ENCODE measurements at regions not wholly inside any gene's neighbourhood (a gene's known extent, or its start where the extent isn't known, plus 50 kb on each side); places are given as distances from the start of the nearest gene placed in this dataset.

GRCh38 chr15:62736756-62737155 is 305.8 kb upstream of the TPM1 start:
- Histone ChIP-seq H3K27ac (ENCODE audit: low read length) (no peak overlapping the region), H3K4me3 (ENCODE audit: low read length) (no peak overlapping the region), H3K36me3 (ENCODE audit: insufficient read depth, low read length) (no peaks in the 10 kb centered on the region), H3K9ac (ENCODE audit: low read length) (no peak overlapping the region), H3K9me2 (ENCODE audit: insufficient read depth, low read length) (no peaks in the 10 kb centered on the region), H4K20me1 (ENCODE audit: insufficient read depth) (no peaks in the 10 kb centered on the region), H3K4me2 (ENCODE audit: low read length) (no peak overlapping the region), H3F3A (ENCODE audit: insufficient read depth, low read length, poor library complexity, severe bottlenecking) (no peaks in the 10 kb centered on the region), H3K27me3 (ENCODE audit: insufficient read depth, low read depth, low read length) (no peaks in the 10 kb centered on the region), H2AFZ (ENCODE audit: low read depth, low read length) (no peak overlapping the region), H3K9me3 (ENCODE audit: low read length) (no peaks in the 10 kb centered on the region), H3K79me2 (replicated peaks; ENCODE audit: insufficient read depth, low read length) (no peaks in the 10 kb centered on the region)
- no peak for TF ChIP-seq POLR2AphosphoS5 (IDR thresholded peaks at IDR 0.05)
- TF ChIP-seq CTCF (IDR thresholded peaks at IDR 0.05; ENCODE audit: poor library complexity, severe bottlenecking), result no peak
- no peak for TF ChIP-seq TAF1 (IDR thresholded peaks at IDR 0.05; ENCODE audit: low read depth)
- no peak for TF ChIP-seq RAD21 (conservative IDR thresholded peaks at IDR 0.05)
- no peak for TF ChIP-seq SMC3 (conservative IDR thresholded peaks at IDR 0.05; ENCODE audit: poor library complexity)
- TF ChIP-seq REST (IDR thresholded peaks at IDR 0.05; ENCODE audit: borderline replicate concordance), result no peak
- TF ChIP-seq EZH2 (IDR thresholded peaks at IDR 0.05; ENCODE audit: borderline replicate concordance, insufficient read depth, low read length, poor library complexity, severe bottlenecking), result no peak
- no peak for TF ChIP-seq EP300 (conservative IDR thresholded peaks at IDR 0.05; ENCODE audit: poor library complexity, severe bottlenecking)
- no peak for TF ChIP-seq MXI1 (conservative IDR thresholded peaks at IDR 0.05; ENCODE audit: poor library complexity, severe bottlenecking)

GRCh38 chr15:62737551-62737950 is 305.0 kb upstream of the TPM1 start:
- Histone ChIP-seq H3F3A (ENCODE audit: insufficient read depth, low read length, poor library complexity, severe bottlenecking) (no peaks in the 10 kb centered on the region), H3K27me3 (ENCODE audit: insufficient read depth, low read depth, low read length) (no peaks in the 10 kb centered on the region), H3K27ac (ENCODE audit: low read length) (no peak overlapping the region), H3K36me3 (ENCODE audit: insufficient read depth, low read length) (no peaks in the 10 kb centered on the region), H2AFZ (ENCODE audit: low read depth, low read length) (no peak overlapping the region), H3K79me2 (replicated peaks; ENCODE audit: insufficient read depth, low read length) (no peaks in the 10 kb centered on the region), H3K9me2 (ENCODE audit: insufficient read depth, low read length) (no peaks in the 10 kb centered on the region), H3K9me3 (ENCODE audit: low read length) (no peaks in the 10 kb centered on the region), H3K9ac (ENCODE audit: low read length) (no peak overlapping the region), H3K4me3 (ENCODE audit: low read length) (no peak overlapping the region), H3K4me2 (ENCODE audit: low read length) (no peak overlapping the region), H4K20me1 (ENCODE audit: insufficient read depth) (no peaks in the 10 kb centered on the region)
- no peak for TF ChIP-seq REST (IDR thresholded peaks at IDR 0.05; ENCODE audit: borderline replicate concordance)
- TF ChIP-seq EP300 (conservative IDR thresholded peaks at IDR 0.05; ENCODE audit: poor library complexity, severe bottlenecking), result no peak
- no peak for TF ChIP-seq TAF1 (IDR thresholded peaks at IDR 0.05; ENCODE audit: low read depth)
- TF ChIP-seq CTCF (IDR thresholded peaks at IDR 0.05; ENCODE audit: poor library complexity, severe bottlenecking), result no peak
- TF ChIP-seq MXI1 (conservative IDR thresholded peaks at IDR 0.05; ENCODE audit: poor library complexity, severe bottlenecking), result no peak
- TF ChIP-seq POLR2AphosphoS5 (IDR thresholded peaks at IDR 0.05), result no peak
- TF ChIP-seq SMC3 (conservative IDR thresholded peaks at IDR 0.05; ENCODE audit: poor library complexity), result no peak
- TF ChIP-seq EZH2 (IDR thresholded peaks at IDR 0.05; ENCODE audit: borderline replicate concordance, insufficient read depth, low read length, poor library complexity, severe bottlenecking), result no peak
- TF ChIP-seq RAD21 (conservative IDR thresholded peaks at IDR 0.05), result no peak
